GM21619 (cell line): ENCODE measurements at regions not wholly inside any gene's neighbourhood (a gene's known extent, or its start where the extent isn't known, plus 50 kb on each side); places are given as distances from the start of the nearest gene placed in this dataset.
"Not testable (repeated sequence)": the region's sequence is repeated elsewhere in the genome, so short reads cannot be mapped to it uniquely, and the experiment has no call there.

Source experiments
- ATAC-seq: cut with Tn5 transposase; IDR thresholded peaks from one replicate; pipeline ENCODE4 v1.9.1; 2021; ENCODE audit not compliant: unreplicated experiment

- ATAC-seq: no peak
These were observed 144.6 kb upstream of the PALS2 start for GRCh38 chr7:24428676-24429075.

GRCh38 chr7:24432677-24433076 is 140.6 kb upstream of the PALS2 start:
- ATAC-seq: no peak

- no peak for ATAC-seq
These were observed 138.3 kb upstream of the PALS2 start for GRCh38 chr7:24434972-24435371.

GRCh38 chr7:24436131-24436920 is 136.9 kb upstream of the PALS2 start:
- no peak for ATAC-seq

- no peak for ATAC-seq
These were observed 135.0 kb upstream of the PALS2 start for GRCh38 chr7:24438232-24438631.

- not testable (repeated sequence) for ATAC-seq
These were observed 134.1 kb upstream of the PALS2 start for GRCh38 chr7:24439104-24439503.

- ATAC-seq: no peak
These were observed 132.4 kb upstream of the PALS2 start for GRCh38 chr7:24440892-24441291.

- peak; percentile 51 for ATAC-seq
These were observed 131.8 kb upstream of the PALS2 start for GRCh38 chr7:24441314-24442027.

GRCh38 chr7:24442170-24442777 is 131.0 kb upstream of the PALS2 start:
- ATAC-seq: peak; percentile 42

- no peak for ATAC-seq
These were observed 128.4 kb upstream of the PALS2 start for GRCh38 chr7:24444666-24445440.

GRCh38 chr7:24448038-24448437 is 125.2 kb upstream of the PALS2 start:
- no peak for ATAC-seq

- not testable (repeated sequence) for ATAC-seq
These were observed 123.8 kb upstream of the PALS2 start for GRCh38 chr7:24449416-24449815.

- peak; percentile 86 for ATAC-seq
These were observed 117.3 kb upstream of the PALS2 start for GRCh38 chr7:24455813-24456525.

GRCh38 chr7:24456526-24457218 is 116.6 kb upstream of the PALS2 start:
- peak; percentile 56 for ATAC-seq

GRCh38 chr7:24457219-24457558 is 116.1 kb upstream of the PALS2 start:
- ATAC-seq: no peak

- no peak for ATAC-seq
These were observed 111.1 kb upstream of the PALS2 start for GRCh38 chr7:24462117-24462516.

GRCh38 chr7:24462984-24463383 is 110.3 kb upstream of the PALS2 start:
- ATAC-seq: no peak

GRCh38 chr7:24463474-24463873 is 109.8 kb upstream of the PALS2 start:
- no peak for ATAC-seq

- ATAC-seq: no peak
These were observed 108.4 kb upstream of the PALS2 start for GRCh38 chr7:24464861-24465260.

GRCh38 chr7:24466168-24466768 is 107.0 kb upstream of the PALS2 start:
- ATAC-seq: no peak
